ENCODE measurements at regions not wholly inside any gene's neighbourhood (a gene's known extent, or its start where the extent isn't known, plus 50 kb on each side); places are given as distances from the start of the nearest gene placed in this dataset.

GRCh38 chr11:27841023-27841422 lies 140.8 kb upstream of the BDNF start:
- in situ Hi-C loops (cut with MboI) (no loop called here), intact Hi-C loops (cut with micrococcal nuclease; ENCODE audit: unreplicated experiment) (no loop called here)
- H4K20me1 ChIP-seq (ENCODE audit: control insufficient read depth, insufficient read depth), result no peaks in the 10 kb centered on the region
- H2AFZ ChIP-seq (ENCODE audit: control insufficient read depth, low read depth, low read length), result no peak overlapping the region
- ChIA-PET SMC1A (ENCODE audit: uncharacterized antibody, unreplicated experiment) (interaction anchor here (0.9 to 2.1 kb wide), 3 partner anchors 15 to 498 kb away, joined by 3 to 6 read pairs (median 4); no protein-coding TSS in a partner anchor), POLR2A (no interaction called here), CTCF (interaction anchor here (1.3 to 1.4 kb wide), 2 partner anchors 28 to 47 kb away, joined by 3 read pairs; no protein-coding TSS in a partner anchor), RAD21 (ENCODE audit: unreplicated experiment) (interaction anchor here (0.5 to 1.2 kb wide), 2 partner anchors 45 to 72 kb away, joined by 3 read pairs; no protein-coding TSS in a partner anchor)
- H3K36me3 ChIP-seq (ENCODE audit: control insufficient read depth in 2 of 2, insufficient read depth in 2 of 2, low read length in 1 of 2), result no peaks in the 10 kb centered on the region
- no TSS peak for BruUV-seq (replicated peaks)
- H3K4me1 ChIP-seq (ENCODE audit: control insufficient read depth, insufficient read depth, low read length), result no peaks in the 10 kb centered on the region
- DNase-seq (ENCODE audit: low read depth, low spot score) (no peak), ATAC-seq (no peak), FAIRE-seq (no peak)
- H3K27ac ChIP-seq (ENCODE audit: control insufficient read depth, insufficient read depth), result no peak overlapping the region
- TF ChIP-seq FOXM1 (IDR thresholded peaks at IDR 0.05; ENCODE audit: low read depth, low read length) (no peak), LARP7 (IDR thresholded peaks at IDR 0.05) (no peak), HDAC2 (IDR thresholded peaks at IDR 0.05) (no peak), NFIC (IDR thresholded peaks at IDR 0.05; ENCODE audit: low read depth, low read length) (no peak), CHD1 (IDR thresholded peaks at IDR 0.05; ENCODE audit: low read depth, low read length) (no peak), SRF (IDR thresholded peaks at IDR 0.05; ENCODE audit: low read depth in 2 of 2, low read length in 2 of 2) (no peak), BMI1 (IDR thresholded peaks at IDR 0.05; ENCODE audit: borderline replicate concordance) (no peak), E2F8 (IDR thresholded peaks at IDR 0.05; ENCODE audit: low read depth, partially characterized antibody) (no peak), PBX3 (IDR thresholded peaks at IDR 0.05; ENCODE audit: insufficient replicate concordance, low read depth, low read length) (no peak), MAX (IDR thresholded peaks at IDR 0.05; ENCODE audit: low read depth, low read length) (no peak), SREBF2 (IDR thresholded peaks at IDR 0.05; ENCODE audit: low read length) (no peak), TCF3 (IDR thresholded peaks at IDR 0.05; ENCODE audit: borderline replicate concordance, insufficient read depth, low read depth, low read length) (no peak), CBX5 (IDR thresholded peaks at IDR 0.05; ENCODE audit: low read depth) (no peak), PAX8 (IDR thresholded peaks at IDR 0.05) (no peak)
- H3K79me2 ChIP-seq (ENCODE audit: control insufficient read depth, insufficient read depth, low read length), result no peaks in the 10 kb centered on the region
- H3K27me3 ChIP-seq (replicated peaks in 1 of 2; ENCODE audit: control insufficient read depth in 2 of 2, insufficient read depth in 2 of 2, low read length in 1 of 2), result no peaks in the 10 kb centered on the region
- H3K4me3 ChIP-seq, result no peak overlapping the region
- H3K9me3 ChIP-seq (replicated peaks; ENCODE audit: control insufficient read depth, insufficient read depth, low read length), result peaks cover 2% of the 10 kb centered on the region; the same call in 2 of the 3 replicates
- no peak overlapping the region for H3K9ac ChIP-seq (ENCODE audit: control insufficient read depth, insufficient read depth, low read length)
- no peak overlapping the region for H3K4me2 ChIP-seq (ENCODE audit: control insufficient read depth, insufficient read depth)
